HG03342 (cell line): ENCODE measurements at regions not wholly inside any gene's neighbourhood (a gene's known extent, or its start where the extent isn't known, plus 50 kb on each side); places are given as distances from the start of the nearest gene placed in this dataset.

Source experiments
- ATAC-seq: cut with Tn5 transposase; IDR thresholded peaks from one replicate; pipeline ENCODE4 v1.9.1; 2021; ENCODE audit warnings: mild to moderate bottlenecking, moderate library complexity; ENCODE audit not compliant: unreplicated experiment

DNA sequence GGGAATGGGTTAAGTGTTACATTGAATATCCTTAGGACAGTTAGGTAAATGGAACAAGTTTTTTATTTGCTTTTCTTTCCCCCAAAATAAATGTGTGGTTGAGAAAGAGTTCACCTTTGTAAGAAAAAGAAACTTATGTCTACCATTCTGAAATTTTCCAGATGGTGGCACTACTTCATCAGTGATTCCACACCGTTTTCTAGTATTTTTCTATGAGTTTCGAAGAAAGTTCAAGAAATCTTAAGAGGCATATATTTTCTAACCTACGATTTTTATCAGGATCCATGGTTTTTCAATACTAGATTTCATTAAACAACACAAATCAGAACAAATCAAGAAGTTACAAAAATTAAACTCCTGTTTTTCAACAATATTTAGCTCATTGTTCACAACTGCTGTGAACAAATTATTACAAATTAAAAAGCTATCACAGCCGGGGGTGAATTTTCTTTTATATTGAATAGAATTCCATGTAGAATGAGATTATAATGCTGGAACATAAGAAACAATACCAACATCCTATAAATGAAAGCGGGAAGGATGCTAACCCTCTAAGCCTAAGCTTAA is 163.1 kb upstream of the NPVF start:
- no peak for ATAC-seq

DNA sequence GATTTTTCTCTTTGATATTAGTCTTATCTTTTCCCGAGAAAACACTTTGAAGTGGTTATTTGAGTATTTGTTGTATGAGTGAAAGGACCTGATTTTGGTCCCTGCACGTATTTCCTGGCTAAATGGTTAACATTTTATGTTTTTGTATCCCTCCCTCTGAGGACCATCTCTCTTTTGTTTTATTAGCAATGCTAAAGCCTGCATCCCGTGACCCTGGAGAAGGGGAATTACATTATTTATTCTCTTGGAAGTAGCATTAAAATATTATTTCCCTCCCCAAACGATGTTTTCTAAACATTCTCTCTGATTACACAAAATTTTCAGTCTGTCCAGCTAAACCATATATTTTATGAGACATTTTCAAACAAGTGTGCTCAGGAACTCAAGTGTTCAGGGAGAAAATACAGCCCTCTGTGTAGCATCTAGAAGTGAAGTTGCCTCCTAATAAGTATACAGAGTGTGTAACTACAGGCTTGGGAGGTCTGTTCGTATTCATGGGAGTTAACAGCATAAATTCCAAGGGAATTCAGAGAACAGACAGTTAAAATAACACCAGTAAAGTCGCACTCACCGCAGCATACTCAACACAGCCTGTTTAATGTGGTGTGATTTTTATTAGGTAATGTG is 163.8 kb upstream of the NPVF start:
- ATAC-seq, result no peak

DNA sequence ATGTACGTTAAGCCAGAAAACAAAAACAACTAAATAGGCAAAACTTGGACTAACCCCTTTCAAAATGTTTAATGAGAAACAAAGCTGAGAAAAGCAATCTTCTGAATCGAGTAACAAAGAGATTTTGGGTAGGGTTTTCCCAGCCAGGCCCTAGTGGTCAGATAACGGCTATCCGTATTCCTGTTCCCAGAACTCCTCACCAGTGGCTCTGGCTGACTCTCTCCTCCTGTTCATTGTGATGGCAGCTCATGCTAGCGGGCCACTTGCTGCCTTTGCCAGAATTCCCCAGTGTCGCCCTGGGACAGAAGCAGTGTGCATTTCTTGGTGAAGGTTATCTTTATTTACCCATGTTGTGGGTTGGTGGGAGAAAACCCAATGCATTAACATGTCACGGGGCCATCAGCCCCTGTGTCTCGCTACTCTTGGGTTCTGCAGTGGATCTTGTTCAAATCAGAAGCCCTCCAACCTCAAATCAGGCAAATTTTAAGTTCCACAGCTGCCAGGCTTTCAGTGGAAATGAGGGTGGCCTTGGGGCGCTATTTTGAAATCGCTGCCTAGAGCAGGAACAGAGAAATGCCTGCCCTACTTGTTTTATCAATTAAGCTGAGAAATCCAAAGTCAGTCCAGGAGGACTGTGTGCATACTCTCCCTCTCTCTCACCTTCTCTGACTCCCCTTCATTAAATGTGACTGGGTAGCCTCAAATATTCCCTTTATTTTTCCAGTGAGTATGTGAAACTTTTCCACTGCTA is 164.5 kb upstream of the NPVF start:
- ATAC-seq, result no peak

DNA sequence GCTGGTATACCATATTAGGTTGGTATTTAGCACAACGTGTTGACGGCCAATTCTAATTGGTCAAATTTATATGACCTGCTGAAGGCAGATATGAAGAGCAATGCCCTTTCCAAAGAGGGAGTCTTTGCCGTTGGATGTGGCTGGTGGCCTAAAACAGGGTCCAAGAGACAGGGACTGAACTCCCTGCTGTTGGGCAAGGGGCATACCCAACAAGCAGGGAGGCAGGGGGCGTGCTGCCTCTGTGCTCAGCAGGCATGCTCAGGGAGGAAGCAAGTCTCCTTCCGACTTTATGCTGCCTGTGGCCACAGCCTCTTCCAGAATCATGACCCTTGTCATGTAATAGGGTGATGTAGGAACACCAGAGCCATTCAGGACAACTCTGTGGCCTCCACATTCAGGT is 167.7 kb upstream of the NPVF start:
- no peak for ATAC-seq

DNA sequence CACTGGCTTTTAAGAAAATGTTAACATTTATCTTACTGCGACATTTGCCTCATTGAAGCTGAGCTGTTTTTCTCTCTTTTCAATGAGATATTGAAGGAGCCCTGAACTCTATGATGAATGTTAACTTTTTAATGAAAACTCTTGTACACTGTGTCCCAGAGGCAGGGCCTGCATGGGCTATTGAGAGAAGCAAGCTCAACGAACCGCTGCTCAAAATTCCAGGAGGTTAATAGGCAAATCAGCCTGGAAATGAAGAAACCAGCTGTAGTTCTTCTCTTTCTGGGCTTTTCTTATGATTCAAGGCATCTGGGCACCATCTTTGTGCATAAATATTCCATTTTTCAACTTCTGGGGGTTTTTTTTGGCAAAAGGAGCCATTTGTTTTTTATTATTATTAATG is 168.4 kb upstream of the NPVF start:
- ATAC-seq, result no peak

DNA sequence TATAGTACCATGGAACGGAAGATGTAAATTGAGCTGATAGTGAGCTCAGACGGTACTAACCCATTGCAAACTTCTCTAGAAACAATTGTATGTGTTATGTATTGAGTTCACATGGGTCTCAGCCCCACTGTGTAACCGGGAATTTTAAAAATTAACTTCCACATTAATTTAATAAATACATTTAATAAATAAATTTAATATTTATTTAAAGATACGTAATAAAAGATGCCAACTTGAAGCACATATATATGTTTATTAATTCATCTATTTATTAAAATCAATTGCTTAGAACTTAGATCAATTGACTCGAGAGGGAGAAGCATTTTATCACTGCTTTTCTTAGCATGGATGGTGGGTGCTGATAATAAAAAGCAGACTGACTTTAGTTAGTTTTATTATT is 170.1 kb upstream of the NPVF start:
- no peak for ATAC-seq

DNA sequence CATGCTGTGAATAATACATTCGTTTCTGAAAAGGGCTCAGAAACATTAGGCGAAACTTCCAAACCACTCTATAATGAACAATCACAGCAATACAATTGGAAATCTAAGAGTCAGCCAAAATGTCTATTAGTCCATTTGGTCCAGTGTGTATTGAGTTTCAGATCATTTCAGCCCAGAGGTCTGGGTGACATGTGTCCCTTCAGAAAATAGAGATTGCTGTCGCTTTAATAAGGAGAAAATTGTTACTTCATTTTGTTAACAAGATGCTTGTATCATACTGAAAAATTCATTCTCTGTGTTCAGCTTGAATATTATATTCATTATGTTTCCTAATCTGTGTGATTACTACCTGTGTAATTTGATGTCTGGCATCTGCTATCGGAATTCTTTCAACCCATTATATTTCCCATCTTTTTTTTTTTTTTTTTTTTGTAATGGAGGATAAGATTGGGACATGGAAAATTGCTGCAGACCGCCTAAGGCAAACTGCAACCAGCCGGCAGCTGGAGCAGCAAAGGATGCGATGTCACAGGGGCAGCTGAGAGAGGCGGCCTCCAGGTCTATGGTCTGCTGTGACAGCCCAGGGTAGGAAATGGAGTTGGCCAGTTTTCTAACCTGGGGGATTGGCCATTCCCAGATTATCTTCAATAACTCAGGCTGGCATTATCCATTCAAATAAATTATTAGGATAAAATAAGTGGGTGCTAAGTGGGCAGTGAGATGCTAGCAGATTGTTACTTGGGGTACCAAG is 170.9 kb upstream of the NPVF start:
- no peak for ATAC-seq

DNA sequence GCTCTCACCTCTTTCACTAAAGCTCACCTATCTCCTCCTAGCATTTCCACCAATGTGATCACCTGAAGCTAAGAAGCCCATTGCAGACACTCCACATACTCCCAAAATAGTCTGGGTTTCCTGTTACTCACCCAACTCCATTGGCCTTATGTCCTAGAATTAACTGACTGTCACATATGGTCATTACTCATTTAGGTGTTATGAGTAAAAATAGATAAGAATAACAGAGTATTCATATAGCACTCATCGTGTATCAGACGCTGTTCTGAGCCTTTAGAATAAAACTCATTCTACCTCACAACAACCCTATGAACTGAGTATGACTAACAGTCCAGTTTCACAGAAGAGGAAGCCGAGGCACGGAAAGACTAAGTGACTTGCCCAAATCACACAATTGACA is 174.2 kb upstream of the NPVF start:
- no peak for ATAC-seq

DNA sequence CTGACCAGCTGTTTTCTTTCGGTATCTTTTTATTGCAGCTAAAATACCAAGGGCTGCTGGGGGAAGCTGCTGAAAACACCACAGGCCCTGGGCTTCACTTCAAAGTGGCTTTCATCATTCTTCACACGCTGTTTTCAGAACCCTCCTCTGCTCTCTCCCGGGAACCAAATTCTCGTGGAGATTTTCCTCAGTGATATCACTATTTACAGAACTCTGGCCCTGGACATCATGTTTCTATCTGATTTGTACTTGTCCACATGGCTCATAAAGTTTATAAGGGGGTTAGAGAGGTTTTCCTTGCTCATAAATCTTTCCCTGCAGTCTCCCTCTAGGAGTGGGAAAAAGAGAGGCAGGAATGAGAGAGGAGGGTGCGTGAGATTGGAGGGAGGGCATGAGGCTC is 177.4 kb upstream of the NPVF start:
- no peak for ATAC-seq

DNA sequence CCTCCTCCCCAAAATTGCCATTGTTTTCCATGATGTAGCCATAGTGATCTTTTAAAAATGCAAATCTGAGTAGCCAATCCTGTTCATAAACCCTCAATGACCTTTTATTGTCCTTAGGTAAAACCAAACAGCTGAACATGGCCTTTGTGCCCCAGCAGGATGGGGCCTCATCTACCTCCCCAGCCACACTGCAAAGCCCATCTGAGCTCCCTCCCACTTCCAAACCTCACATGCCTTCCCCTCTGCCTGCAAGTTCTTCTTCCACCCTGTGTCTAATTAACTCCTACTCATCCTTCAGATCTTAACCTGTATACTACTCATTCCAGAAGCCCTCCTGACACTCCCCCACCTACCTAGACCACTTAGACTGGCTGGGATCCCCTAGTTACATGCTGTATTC is 178.8 kb upstream of the NPVF start:
- ATAC-seq, result no peak

DNA sequence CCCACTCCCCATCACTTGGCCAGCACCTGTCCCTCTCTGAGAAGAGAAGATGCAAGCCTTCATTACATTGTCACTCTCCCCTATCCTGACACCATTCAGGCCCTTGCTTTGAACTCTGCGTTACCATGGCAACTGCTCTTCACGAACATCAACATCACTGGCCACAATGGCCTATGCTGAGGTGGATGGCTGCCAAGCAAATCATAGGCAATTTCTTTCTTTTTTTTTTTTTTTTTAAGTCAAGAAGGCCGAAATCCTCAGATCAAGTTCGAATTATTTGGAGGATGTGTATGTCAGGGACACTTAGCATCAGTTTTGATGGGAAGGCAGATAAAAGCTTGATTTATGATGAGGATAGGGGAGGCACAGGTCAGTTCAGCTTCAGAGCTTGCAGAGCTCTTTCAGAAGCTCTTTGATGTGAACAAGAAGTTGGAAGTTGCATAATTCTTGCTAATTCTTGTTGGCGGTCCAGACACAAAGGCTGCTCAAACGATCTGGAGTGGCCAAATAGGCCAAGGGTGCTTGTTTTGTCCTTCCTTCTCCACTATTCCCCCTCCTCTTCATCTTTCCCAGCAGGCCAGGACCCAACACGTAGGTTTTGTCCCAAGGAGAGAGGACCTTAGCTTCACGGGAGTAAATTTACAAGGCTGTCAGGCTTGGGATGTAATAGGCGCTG is 179.9 kb upstream of the NPVF start:
- no peak for ATAC-seq

DNA sequence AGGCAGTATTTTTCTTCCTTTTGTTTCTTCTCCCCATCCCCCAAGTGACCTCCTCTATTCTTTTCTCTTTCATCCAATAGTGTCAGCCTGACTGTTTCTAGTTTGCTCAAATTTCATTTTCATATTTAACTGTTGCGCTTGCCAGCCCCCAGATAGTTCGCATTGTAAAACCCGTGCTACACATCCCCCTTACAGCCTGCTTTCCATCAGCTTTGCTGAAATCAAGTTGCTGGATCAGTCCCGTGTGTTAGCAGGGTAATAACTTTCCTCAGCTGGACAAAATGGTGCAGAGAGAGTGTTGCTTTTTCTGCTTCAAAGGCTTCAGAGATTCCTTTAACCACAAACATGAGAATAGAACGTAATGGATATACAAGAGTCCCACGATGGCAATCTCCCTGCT is 180.6 kb upstream of the NPVF start:
- ATAC-seq, result no peak

DNA sequence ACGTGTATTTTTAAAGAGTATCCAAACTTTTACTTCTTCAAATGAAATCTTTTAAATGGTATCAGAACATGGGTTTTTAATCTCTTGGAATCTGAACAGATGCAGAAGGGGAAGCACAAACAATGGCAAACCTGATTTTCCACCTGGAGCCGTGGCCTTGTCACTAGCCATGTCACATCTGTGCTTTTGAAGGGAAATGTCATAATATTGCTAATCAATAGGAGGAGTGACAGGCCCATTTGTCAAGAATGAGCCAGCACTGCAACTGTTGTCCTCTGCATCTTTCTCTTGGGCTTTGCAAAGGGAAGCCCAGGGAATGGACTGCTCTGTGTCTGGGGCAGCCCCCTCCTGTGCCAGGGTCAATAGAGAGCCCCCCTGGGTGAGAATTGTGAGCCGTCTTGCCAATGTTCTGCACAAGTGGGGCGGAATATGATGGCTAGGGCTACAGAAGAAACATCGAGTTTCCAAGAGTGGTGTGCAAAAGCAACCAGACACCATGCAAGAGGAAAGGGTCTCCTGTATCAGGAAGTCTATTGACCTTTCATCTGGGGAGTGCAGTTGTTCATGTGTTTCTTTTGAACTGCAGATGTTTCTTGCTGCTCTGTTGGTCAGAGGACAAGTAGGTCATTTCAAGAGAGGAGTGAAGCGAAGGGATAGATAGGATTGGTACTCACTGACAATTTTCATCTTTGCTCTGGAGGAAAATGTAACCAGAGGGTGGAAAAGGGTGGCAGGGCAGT is 181.8 kb upstream of the NPVF start:
- ATAC-seq, result no peak

DNA sequence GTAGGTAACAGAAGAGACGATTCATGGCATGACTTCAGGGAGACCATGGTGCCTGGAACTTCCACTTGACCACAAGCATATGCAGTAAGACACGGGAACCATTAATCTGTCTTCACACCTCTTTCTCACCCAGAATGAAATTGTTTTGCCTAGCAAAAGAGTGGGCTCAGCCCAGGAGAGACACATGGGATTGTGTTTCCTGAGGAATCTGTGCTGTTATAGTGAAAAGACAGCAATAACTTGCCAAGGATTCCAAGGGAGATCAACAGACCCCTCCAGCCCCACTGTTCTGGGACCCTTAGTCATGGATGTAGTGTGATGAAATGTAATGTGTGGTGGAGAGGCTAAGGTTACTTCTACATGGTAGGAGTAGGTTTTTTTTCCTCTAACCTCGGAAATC is 192.5 kb upstream of the NPVF start:
- no peak for ATAC-seq

DNA sequence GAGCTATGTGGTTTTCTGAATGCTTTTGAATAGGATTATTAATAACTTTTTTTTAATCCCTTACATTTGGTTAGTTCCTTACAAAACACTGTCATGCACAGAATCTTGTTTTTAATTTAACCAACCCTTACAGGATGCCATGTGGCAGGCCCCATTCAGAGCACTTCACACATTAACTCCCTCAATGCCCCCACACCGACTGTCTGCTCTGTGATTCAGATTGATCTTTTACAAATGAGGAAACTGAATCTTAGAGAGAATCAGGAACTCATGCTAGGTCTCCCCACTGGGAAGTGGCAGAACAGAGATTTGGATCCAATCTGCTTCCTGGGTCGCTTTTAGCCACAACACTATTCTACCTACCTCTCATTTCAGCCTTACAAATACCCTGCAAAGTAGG is 195.8 kb upstream of the NPVF start:
- no peak for ATAC-seq

DNA sequence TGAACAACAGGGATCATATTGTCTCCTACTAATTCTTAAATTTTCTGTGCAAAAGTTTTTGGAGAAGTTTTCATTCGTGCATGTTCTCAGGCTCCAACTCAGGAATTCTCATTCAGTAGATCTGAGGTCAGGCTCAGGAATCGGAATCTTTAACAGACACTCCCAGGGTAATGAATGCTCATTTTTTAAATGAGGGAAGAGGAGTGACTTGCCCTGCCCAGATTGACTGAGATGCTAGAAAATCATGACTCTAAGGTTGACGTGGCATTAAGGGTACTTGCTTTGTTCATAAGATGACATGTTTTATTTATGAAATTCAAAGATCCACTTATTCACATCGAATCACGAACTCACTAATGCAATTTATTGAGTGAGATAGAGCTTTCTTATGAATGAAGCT is 196.6 kb upstream of the NPVF start:
- no peak for ATAC-seq

DNA sequence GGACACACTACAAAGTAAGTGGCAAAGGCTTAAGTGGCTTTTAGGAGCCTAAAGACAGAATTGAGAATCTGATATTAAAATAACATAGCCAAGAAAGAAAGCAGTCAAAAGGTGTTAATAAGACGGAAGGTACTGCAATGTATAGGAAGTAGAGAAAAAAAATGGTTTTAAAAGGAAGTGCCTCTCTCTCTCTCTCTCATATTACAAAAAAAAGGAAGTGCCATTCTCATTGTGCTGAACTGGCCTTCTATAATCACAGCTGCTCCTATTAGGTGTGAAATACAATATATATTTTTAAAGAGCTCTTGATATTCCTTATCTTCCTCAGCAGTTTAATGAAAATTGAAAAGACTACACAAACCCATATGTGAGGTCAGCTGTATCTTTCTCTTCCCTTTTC is 199.4 kb upstream of the NPVF start:
- no peak for ATAC-seq

DNA sequence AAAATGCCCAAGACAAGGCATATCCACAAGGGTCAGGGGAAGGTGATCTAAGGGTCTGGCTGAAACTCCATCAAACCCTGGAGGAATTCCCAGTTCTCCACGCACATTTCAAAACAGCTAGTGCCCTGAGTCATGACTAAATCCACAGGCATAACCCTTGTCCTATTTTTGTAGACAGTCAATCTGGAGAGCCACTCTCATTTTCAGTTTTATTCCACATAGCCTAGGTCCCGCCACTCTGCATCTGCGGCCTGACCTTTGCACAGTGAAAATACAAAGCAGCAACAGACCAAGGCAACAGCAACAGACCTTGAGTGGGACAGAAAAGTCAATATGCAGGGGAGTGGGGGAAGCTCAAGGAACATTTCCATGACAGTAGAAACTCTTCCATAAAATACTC is 201.4 kb upstream of the NPVF start:
- no peak for ATAC-seq

DNA sequence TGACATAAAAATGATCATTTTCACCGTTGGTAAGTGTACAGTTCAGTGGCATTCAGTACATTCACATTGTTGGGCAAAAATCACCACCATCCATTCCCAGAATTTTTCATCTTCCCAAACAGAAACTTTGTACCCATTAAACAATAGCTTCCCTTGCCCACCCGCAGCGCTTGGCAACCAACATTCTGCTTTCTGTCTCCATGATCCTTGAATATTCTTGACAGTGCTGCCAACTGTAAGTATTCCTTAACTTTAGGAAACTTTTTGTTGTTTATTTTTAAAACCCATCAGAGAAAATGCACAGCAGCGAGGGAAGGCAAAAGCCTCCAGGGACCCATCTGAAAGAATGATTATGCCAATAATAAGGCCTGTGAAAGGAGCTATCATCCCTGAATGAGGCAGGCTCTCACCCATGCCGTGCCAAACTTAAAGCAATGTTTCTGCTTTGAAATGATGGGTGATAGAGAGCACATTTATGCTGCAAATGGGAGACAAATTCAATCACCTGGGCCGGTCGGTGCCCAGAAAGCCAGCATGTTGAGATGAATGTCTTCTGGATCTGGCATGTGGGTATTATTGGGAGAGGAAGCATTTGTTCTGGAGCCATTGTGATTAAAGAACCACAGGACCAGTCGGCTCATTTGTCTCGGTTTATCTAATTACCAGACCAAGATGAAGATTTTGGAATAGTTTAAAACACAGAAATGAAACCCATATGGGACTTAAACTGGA is 202.1 kb upstream of the NPVF start:
- no peak for ATAC-seq

DNA sequence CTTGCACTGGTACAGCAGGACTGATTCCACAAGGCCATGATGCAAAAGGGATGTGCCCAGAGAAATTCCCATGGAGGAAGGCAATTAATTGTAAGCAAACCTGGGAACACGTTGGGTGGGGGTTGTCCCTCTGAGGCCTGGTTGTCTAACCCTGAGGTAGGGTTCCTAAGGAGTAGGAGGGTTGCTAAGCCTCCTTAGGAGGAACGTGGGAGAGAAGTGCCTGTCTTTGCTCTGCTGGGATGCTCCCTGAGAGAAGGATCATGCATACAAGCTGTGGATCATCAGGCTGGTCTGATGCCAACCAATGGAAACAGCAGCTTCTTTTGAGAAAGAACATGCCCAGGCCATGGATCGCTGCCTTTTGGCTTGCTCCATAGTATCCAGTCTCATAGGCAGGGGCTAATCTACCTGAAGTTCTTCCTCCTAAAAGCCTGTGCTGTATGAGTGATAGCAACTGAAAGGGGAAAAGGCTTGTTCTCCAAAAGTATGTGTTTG is 203.7 kb upstream of the NPVF start:
- no peak for ATAC-seq
